HepG2 (cell line): ENCODE measurements at regions not wholly inside any gene's neighbourhood (a gene's known extent, or its start where the extent isn't known, plus 50 kb on each side); places are given as distances from the start of the nearest gene placed in this dataset.
"Not testable (repeated sequence)": the region's sequence is repeated elsewhere in the genome, so short reads cannot be mapped to it uniquely, and the experiment has no call there.

Experiments used
- GPN1 ChIP-seq: sonication (generic); formaldehyde crosslinking; IDR thresholded peaks from 2 replicates; pipeline ENCODE4 v1.5.1; 2020; ENCODE audit warnings: missing genetic modification reagents, borderline replicate concordance
- NR3C1 ChIP-seq: sonication (generic); formaldehyde crosslinking; IDR thresholded peaks from 2 replicates; pipeline ENCODE4 v1.4.0; 2020; ENCODE audit warnings: missing genetic modification reagents
- POLR2AphosphoS5 ChIP-seq: IDR thresholded peaks from 2 replicates; pipeline ENCODE4 v1.6.1; 2012; ENCODE audit warnings: low read depth, low read length
- ZNF256 ChIP-seq: sonication (generic); formaldehyde crosslinking; conservative IDR thresholded peaks from 2 replicates; pipeline ENCODE4 v1.4.0; 2020; ENCODE audit warnings: missing genetic modification reagents
- ZNF574 ChIP-seq: sonication (generic); formaldehyde crosslinking; IDR thresholded peaks from 2 replicates; pipeline ENCODE4 v1.4.0; 2020; ENCODE audit warnings: missing genetic modification reagents
- ZNF615 ChIP-seq: sonication (generic); formaldehyde crosslinking; IDR thresholded peaks from 2 replicates; pipeline ENCODE4 v1.5.0; 2020; ENCODE audit warnings: mild to moderate bottlenecking, missing genetic modification reagents, borderline replicate concordance
- TF ChIP-seq, protein P1 (sequence below): sonication (generic); formaldehyde crosslinking; IDR thresholded peaks from 2 replicates; pipeline ENCODE4 v1.5.0; 2020; ENCODE audit warnings: missing genetic modification reagents
- TF ChIP-seq, protein P2 (sequence below): sonication (generic); formaldehyde crosslinking; IDR thresholded peaks from 2 replicates; pipeline ENCODE4 v1.5.0; 2020; ENCODE audit warnings: mild to moderate bottlenecking, missing genetic modification reagents, moderate library complexity
- TF ChIP-seq, protein P3 (sequence below): IDR thresholded peaks from 2 replicates; pipeline ENCODE4 v1.6.1; 2012; ENCODE audit warnings: inconsistent platforms

- TF ChIP-seq POLR2AphosphoS5; GPN1 (CRISPR knock-in tag); ZNF615 (CRISPR knock-in tag); ZNF574 (CRISPR knock-in tag); NR3C1 (CRISPR knock-in tag); ZNF256: not testable (repeated sequence)
- TF ChIP-seq, protein P1, sequence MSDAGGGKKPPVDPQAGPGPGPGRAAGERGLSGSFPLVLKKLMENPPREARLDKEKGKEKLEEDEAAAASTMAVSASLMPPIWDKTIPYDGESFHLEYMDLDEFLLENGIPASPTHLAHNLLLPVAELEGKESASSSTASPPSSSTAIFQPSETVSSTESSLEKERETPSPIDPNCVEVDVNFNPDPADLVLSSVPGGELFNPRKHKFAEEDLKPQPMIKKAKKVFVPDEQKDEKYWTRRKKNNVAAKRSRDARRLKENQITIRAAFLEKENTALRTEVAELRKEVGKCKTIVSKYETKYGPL (CRISPR knock-in tag) = not testable (repeated sequence)
- TF ChIP-seq, protein P2, sequence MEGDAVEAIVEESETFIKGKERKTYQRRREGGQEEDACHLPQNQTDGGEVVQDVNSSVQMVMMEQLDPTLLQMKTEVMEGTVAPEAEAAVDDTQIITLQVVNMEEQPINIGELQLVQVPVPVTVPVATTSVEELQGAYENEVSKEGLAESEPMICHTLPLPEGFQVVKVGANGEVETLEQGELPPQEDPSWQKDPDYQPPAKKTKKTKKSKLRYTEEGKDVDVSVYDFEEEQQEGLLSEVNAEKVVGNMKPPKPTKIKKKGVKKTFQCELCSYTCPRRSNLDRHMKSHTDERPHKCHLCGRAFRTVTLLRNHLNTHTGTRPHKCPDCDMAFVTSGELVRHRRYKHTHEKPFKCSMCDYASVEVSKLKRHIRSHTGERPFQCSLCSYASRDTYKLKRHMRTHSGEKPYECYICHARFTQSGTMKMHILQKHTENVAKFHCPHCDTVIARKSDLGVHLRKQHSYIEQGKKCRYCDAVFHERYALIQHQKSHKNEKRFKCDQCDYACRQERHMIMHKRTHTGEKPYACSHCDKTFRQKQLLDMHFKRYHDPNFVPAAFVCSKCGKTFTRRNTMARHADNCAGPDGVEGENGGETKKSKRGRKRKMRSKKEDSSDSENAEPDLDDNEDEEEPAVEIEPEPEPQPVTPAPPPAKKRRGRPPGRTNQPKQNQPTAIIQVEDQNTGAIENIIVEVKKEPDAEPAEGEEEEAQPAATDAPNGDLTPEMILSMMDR (CRISPR knock-in tag) = not testable (repeated sequence)
- TF ChIP-seq, protein P3, sequence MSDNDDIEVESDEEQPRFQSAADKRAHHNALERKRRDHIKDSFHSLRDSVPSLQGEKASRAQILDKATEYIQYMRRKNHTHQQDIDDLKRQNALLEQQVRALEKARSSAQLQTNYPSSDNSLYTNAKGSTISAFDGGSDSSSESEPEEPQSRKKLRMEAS = not testable (repeated sequence)
These were observed 78.8 kb downstream of the RFLNA start for GRCh38 chr12:124373701-124374100.
